Amniotic epithelial cell (primary cell): ENCODE measurements at regions not wholly inside any gene's neighbourhood (a gene's known extent, or its start where the extent isn't known, plus 50 kb on each side); places are given as distances from the start of the nearest gene placed in this dataset.

Source experiments
- DNase-seq: peaks from one replicate; pipeline ENCODE4 v3.0.0-alpha.2; 2010; ENCODE audit warnings: low read depth

DNA sequence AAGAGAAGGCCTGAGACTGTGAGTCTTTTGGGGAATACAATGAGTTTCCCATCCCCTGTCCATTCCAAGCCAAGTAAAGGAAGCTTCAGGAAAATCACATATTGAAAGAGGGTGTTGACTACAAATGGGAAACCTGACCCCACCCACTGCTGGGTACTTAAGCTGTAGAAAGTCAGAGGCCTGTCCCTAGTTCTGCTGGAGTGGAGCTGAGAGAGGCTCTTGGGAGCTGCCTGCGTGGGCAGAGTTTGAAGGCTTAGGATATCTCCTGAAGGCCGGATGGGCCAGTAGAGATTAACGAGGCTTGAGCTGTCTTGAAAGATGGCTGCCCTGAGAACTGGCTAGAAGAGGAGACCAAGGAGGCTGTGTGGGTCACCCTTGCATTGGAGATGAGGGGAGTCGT is 176.2 kb upstream of the NECTIN1 start:
- DNase-seq, result no peak

- no peak for DNase-seq
Observed at GRCh38 chr11:119904531-119905035, 175.6 kb upstream of the NECTIN1 start.

DNA sequence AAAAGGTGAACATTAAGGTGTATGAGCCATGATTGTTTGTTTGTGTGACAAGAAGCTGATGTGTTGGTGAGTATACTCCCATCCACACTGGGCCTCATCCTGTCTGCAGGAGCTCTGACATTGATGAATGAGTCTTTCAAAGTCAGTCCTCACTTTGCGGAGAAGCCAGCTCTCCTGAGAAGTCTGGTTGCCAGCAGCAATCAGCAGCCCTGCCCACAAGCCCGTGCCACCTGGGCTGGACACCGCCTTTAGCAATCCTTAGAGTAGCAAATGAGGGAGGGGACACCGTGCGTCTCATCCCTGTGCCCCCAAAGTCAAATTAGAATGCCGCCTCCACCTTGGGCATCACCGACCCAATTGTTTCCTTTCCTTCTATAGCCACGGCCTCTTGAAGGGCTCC is 174.8 kb upstream of the NECTIN1 start:
- DNase-seq, result no peak

- no peak for DNase-seq
Observed at GRCh38 chr11:119903389-119903788, 174.4 kb upstream of the NECTIN1 start.

GRCh38 chr11:119902656-119903231 is 173.7 kb upstream of the NECTIN1 start:
- DNase-seq, result no peak

DNA sequence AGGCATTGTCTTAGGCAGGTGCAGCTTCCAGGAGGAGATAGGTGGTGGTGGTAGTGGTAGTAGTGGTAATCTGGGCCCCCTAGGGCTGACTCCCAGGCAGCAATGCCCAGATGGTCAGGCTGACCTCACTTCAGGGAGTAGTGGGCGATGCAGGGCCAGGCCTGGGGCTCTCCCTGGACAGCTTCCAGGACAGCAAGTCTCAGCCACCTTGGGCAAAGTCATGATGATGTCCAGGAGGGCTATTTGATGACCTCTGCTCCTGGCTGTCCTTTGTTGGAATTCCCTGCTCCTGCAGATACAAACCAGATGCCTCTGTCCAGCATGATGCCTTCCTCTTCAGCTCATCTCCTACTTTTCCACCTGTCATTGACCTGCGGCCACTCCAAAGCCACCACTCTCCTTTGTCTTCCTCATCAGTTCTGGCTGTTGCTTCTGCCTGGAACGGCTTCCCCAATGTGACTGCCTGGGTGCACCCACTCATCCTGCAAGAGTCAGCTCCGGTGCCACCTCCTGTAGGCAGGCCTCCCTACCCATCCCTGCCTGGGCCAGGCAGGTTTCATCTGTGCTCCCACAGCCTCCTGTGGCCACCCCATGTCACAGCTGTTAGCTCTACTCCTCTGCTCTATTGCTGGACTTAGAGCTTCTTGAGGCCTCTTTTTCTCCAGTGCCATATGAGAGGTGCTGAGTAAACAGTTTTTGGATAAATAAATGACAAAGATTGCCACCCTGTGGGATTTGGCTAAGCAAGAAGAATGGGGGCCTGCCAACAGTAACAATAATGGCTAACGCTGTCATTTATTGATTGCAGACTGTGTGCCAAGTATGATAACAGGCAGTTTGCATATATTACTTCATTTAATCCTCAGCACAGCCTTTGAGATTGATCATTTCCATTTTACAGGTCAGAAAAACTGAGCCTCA is 172.9 kb upstream of the NECTIN1 start:
- no peak for DNase-seq

GRCh38 chr11:119899997-119900396 is 171.0 kb upstream of the NECTIN1 start:
- DNase-seq, result no peak

DNA sequence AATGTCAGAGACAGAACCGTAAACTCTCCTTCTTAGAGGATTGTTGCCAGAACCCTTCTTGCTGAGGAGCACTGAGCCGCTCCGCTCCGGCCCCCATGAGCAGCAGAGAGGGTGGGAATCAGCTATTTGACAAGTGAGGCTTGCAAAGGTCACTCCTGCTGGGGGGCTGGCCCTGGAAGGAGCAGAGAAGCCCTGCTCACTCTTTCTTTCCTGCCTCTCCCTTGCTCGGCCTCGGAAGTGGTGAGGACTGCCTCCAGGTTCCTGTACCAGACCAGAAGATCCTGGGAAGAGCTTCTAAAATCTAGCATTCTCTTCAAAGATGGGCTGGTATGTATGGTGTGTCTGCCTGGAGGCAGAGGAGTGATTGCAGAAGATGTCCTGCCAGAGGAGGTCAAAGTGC is 168.6 kb upstream of the NECTIN1 start:
- no peak for DNase-seq

DNA sequence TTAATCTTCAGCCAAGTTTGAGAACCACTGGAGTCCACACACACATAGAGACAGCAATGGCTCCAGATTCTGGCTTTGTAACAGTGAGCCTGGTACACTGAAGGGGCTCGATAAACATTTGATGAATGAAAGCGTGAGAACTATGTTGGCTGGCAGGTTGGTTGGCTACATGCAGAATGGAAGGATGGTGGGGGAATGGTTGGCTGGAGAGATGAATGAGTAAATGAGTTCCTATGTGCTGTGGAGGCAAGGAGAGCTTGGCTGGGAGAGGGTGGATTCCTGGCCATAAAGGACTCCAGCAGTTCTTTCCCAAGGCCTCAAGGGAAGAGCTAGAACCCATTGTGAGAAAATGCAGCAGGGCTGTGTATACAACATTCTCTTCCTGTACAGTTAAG is 168.0 kb upstream of the NECTIN1 start:
- DNase-seq, result no peak

DNA sequence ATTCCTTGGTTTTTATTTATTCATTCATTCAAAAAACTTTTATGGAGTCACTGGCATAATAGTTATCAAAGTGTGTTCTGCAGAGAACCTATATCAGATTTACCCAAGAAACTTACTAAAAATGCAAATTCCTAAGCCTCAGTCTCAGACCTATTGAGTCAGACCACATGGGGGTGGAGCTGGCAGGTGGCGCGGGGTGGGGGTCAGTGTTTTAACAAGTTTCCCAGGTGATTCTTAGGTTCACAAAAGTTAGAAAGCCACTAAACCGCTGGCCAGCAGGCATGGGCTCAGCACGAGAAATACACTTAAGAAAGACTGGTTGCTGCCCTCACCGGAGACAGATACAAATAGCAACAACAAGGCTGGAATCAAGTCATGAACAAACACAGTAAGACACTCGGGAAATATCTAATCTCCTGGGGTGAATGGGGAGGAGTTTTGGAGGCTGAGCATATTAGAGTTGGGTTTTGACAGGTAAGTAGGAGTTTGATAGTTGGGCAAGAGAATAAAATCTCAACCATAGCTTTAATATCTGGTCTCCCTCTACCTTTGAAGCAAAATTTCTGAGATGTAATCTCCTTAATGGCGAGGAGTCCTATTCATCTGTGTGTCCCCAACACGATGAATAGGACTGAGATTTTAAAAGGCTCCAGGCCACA is 167.5 kb upstream of the NECTIN1 start:
- DNase-seq, result no peak

DNA sequence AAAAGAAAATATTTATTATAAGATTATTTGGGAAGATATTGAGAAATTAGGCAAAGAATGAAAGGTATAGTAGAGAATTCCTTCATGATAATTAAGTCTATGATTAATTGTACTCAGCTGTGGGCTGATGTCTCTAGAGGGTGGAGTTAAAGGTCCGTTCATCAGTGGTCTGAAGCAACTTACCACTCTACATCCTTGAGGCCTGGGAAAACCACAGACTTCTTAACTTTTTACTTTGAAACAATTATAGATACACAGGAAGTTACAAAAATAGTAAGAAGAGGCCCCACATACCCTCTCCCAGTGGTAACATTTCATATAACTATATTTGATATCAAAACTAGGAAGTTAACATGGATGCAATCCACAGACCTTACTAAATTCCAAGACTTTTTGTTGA is 167.0 kb upstream of the NECTIN1 start:
- DNase-seq, result no peak

DNA sequence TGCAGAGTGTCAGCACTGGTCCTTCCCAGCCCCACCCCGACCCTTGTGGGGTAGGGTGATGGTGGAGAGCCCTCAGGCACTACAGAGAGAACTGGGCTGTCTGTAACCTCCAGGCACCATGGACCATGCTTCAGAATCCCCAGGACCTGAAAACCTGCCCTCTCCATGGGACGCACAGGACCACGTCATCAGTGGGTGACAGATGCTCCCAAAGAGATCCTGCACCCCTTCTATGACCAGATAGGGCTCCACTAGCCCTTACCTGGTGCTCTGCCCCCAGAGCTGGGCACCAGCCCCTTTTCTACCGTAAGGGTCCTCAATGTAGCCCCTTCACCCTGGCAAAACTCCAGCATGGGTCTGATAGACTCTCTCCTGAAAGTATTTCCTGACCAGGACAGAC is 165.9 kb upstream of the NECTIN1 start:
- DNase-seq, result no peak

- DNase-seq, result no peak
Observed at GRCh38 chr11:119892311-119892808, 163.4 kb upstream of the NECTIN1 start.

DNA sequence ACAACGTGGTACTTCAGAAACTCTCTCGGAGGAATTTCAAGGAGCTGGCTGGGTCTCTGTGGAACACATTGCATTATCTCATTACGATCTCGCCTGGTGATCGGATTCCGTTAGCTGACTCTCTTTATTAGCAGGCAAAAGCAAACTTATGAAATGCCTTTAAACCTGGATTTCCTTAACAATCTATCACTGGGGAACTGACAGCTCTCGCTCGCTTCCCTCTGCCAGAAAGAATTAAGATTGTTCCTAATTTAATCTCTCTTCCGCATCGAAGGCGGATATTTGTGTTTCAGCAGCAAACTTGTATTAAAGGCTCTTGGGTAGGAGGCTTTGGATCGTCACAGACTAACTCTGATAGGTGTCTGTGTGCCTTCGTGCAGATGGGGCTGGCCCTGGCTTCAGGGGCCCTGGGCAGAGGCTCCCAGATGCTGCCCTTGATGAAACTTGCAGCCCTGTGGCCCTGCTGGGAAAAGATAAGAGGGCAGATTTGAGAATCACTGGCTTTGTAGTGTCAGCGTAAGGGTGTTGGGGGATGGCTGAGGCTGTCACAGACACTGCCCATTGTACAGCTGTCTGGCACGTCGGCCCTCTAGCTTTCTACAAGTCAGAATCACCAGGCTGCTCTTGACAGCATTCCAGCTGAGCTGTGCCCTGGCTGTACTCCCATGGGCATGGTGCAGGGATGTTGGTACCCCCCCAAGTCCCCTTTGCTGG is 162.2 kb upstream of the NECTIN1 start:
- no peak for DNase-seq

DNA sequence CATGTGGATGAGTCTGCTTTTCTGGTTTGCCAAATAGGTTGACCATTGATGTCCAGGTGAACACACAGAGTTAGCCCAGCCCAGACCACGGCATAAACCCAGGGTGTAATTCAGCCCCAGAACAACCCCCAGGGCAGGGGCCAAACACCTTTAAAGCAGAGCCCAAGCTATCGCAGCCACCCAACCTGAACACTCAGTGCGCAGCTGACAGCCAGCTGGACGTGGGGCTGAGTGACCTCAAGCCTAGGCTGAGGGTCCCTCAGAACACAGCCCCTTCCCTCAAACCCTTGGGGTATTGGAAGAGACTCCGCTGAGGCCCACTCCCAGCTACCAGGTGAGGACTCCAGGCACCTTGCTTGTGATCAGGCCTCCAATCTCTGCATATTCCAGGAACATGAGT is 161.5 kb upstream of the NECTIN1 start:
- no peak for DNase-seq

DNA sequence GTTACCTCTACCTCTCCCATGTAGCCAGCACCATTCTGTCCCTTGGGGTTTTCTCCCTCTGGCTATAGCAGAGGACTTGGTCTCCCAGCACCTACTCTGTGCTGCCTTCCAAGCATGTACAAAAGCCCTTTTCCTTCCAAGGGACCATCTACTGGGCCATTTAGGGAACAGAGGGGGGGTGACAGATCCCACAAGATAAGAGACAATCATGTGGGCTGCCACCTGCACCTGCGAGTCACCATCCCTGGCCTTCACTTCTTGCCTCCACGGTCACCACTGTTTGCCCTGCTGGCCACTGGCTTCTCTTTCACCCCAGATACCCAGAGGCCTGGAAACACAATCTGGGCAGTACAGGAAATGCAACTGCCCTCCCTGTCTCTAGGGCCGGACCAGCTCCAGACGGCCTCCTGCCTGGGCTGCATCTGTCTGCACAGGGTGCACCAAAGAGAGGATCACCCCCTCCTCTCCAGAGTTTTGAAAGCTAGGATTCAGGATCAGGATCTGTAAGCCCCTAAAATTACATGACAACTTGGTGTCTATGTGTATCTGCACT is 160.8 kb upstream of the NECTIN1 start:
- DNase-seq, result no peak

- DNase-seq, result no peak
Observed at GRCh38 chr11:119889111-119889510, 160.1 kb upstream of the NECTIN1 start.

DNA sequence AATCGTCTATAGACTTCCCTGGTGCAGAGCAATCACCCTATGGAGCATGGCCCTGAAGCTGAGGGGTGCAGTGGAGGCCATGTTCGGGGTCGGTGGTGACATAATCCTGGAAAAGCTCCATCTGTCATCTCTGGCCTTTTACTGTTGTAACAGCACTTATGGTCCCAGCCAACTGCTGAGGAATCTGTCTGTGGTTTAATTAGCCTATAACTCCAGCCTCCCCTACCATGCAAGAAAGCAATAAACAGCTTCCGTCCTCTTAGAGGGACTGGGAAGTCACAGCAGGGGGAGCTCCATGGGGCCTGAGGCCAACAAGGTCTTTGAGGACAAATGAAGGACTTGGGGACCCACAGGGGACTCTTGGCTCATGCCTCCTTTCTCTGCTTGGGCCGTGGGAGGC is 159.1 kb upstream of the NECTIN1 start:
- DNase-seq, result no peak

- no peak for DNase-seq
Observed at GRCh38 chr11:119886667-119887230, 157.7 kb upstream of the NECTIN1 start.

- DNase-seq, result no peak
Observed at GRCh38 chr11:119885861-119886567, 157.0 kb upstream of the NECTIN1 start.

DNA sequence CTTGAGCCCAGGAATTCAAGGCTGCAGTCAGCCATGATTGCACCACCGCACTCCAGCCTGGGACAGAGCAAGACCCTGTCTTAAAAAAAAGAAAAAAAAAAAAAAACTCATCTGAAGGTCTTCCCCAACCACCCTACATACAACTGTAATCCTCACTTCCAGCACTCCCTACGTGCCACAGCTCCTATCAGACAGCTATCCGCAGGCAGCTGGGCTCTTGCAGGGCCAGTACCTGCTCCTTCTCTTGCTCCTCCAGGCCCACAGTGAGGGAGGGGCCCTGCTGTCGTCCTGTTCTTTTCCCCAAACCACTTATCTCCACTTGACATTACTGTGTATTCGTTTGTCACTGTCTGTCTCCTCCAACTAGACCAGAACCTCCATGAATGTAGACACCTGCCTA is 156.1 kb upstream of the NECTIN1 start:
- DNase-seq, result no peak
